BE2C (cell line): ENCODE measurements at regions not wholly inside any gene's neighbourhood (a gene's known extent, or its start where the extent isn't known, plus 50 kb on each side); places are given as distances from the start of the nearest gene placed in this dataset.

Experiments used
- DNase-seq: peaks from one replicate; pipeline ENCODE4 v3.0.0-alpha.2; 2020
- H3K27me3 ChIP-seq: fragments of 250-450 bp; sonication (Bioruptor Pico); 2 replicates; pipeline ENCODE4 v1.5.1; 2020; ENCODE audit warnings: mild to moderate bottlenecking
- H3K36me3 ChIP-seq: fragments of 250-450 bp; sonication (Bioruptor Pico); 2 replicates; pipeline ENCODE4 v1.5.1; 2020; ENCODE audit warnings: mild to moderate bottlenecking
- H3K4me1 ChIP-seq: fragments of 250-450 bp; sonication (Bioruptor Pico); 2 replicates; pipeline ENCODE4 v1.5.1; 2020
- H3K4me3 ChIP-seq: 2 replicates; pipeline ENCODE4 v1.5.1; 2011; ENCODE audit warnings: low read depth, low read length
- H3K9me3 ChIP-seq: fragments of 250-450 bp; sonication (Bioruptor Pico); 2 replicates; pipeline ENCODE4 v1.5.1; 2020
- CTCF ChIP-seq: IDR thresholded peaks from 2 replicates; pipeline ENCODE4 v1.5.1; 2012; ENCODE audit warnings: mild to moderate bottlenecking, low read depth, low read length

GRCh38 chrX:95612350-95612749 lies 1072.3 kb upstream of the DIAPH2 start:
- H3K4me3 ChIP-seq: no peak overlapping the region
- no peaks in the 10 kb centered on the region for H3K4me1 ChIP-seq
- H3K36me3 ChIP-seq: no peaks in the 10 kb centered on the region
- no peak for DNase-seq
- no peaks in the 10 kb centered on the region for H3K9me3 ChIP-seq
- no peaks in the 10 kb centered on the region for H3K27me3 ChIP-seq
- TF ChIP-seq CTCF: no peak

GRCh38 chrX:95622200-95622599 lies 1062.4 kb upstream of the DIAPH2 start:
- no peaks in the 10 kb centered on the region for H3K36me3 ChIP-seq
- no peaks in the 10 kb centered on the region for H3K27me3 ChIP-seq
- no peaks in the 10 kb centered on the region for H3K4me1 ChIP-seq
- H3K4me3 ChIP-seq: no peak overlapping the region
- no peak for DNase-seq
- no peaks in the 10 kb centered on the region for H3K9me3 ChIP-seq
- TF ChIP-seq CTCF: no peak

- TF ChIP-seq CTCF: no peak
- DNase-seq: no peak
- Histone ChIP-seq H3K4me3 (no peak overlapping the region), H3K27me3 (no peaks in the 10 kb centered on the region), H3K36me3 (no peaks in the 10 kb centered on the region), H3K4me1 (no peaks in the 10 kb centered on the region), H3K9me3 (no peaks in the 10 kb centered on the region)
Measured at GRCh38 chrX:95626748-95627147, 1057.9 kb upstream of the DIAPH2 start.

DNA sequence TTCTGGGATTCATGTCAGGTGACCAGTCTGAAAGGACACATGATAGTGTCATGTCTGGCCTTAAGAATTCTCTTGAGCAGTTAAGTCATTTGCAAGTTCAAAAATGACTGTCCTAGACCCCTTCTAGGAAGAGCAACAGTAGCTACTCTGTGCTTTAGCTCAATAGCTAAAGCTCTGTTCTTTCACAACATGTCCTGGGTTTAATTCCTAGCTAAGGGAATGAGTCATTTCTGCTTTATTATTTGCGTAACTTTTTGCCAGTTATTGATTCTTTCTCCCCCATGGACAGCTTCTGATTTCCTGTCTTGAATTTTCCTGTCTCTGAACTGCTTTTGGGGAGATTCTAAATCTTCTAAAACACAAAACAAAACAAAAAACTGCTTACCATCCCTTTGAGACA lies 1055.8 kb upstream of the DIAPH2 start:
- no peaks in the 10 kb centered on the region for H3K9me3 ChIP-seq
- TF ChIP-seq CTCF: no peak
- no peaks in the 10 kb centered on the region for H3K4me1 ChIP-seq
- H3K27me3 ChIP-seq: no peaks in the 10 kb centered on the region
- no peak overlapping the region for H3K4me3 ChIP-seq
- no peak for DNase-seq
- H3K36me3 ChIP-seq: no peaks in the 10 kb centered on the region

DNA sequence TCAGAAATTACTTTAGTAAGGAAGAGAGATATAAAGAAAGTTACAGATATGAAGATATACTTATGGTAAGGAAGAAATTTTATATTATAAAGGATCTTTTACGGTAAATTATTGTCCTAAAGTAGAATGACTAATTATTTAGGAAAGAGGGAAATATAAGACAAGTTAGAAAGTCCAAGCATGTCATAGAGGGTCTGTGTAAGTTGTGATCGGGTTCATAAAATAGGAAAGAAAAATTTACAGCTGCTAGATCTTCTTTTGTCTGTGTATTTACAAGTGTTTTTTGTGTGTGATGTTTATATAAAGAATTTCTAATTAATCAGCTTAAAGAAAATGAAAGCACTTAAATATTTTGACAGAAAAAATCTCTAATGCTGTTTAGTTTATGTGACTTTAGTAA lies 1054.9 kb upstream of the DIAPH2 start:
- H3K36me3 ChIP-seq: no peaks in the 10 kb centered on the region
- no peaks in the 10 kb centered on the region for H3K27me3 ChIP-seq
- no peaks in the 10 kb centered on the region for H3K4me1 ChIP-seq
- no peak overlapping the region for H3K4me3 ChIP-seq
- DNase-seq: no peak
- TF ChIP-seq CTCF: no peak
- no peaks in the 10 kb centered on the region for H3K9me3 ChIP-seq

DNA sequence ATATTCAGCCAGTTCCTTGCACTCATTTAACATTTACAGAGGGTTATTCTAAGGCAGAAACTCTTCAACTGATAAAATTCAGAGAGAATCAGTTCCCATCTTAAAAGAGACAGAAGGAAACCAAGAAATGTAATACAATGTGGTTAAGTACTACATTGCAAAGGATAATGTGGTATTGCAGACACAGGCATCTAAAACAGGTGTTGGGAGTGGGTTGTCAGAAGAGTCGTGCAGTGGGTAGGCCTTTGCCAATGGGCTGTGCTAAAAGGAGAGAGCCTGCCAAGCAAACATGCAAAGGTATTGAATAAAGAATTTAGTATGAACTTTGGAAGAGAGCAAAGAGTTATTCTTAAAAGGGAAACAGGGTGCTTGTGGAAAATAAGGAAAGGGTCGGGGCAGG lies 1044.4 kb upstream of the DIAPH2 start:
- no peak overlapping the region for H3K4me3 ChIP-seq
- H3K36me3 ChIP-seq: no peaks in the 10 kb centered on the region
- TF ChIP-seq CTCF: no peak
- H3K4me1 ChIP-seq: no peaks in the 10 kb centered on the region
- H3K9me3 ChIP-seq: no peaks in the 10 kb centered on the region
- no peaks in the 10 kb centered on the region for H3K27me3 ChIP-seq
- DNase-seq: no peak
